Activated CD8-positive, alpha-beta memory T cell treated with anti-CD3 and anti-CD28 coated beads, Interleukin-2, amount 10 ng/mL, durations not matched to agents 7 days and 5 days (primary cell): ENCODE measurements at regions not wholly inside any gene's neighbourhood (a gene's known extent, or its start where the extent isn't known, plus 50 kb on each side); places are given as distances from the start of the nearest gene placed in this dataset.

Experiments
- ATAC-seq: fragments of 150-1000 bp; cut with Tn5 transposase; one replicate; pipeline ENCODE4 v1.10.0; 2021; ENCODE audit warnings: moderate library complexity
- CTCF ChIA-PET: fragments of 350-600 bp; sonication (Branson Sonifier 250); formaldehyde crosslinking; loops from one replicate; lab custom pipeline; 2021; ENCODE audit warnings: antibody characterized with exemption; lab: Charles Lee
- DNase-seq: peaks from one replicate; pipeline ENCODE4 v3.0.0-alpha.2; 2020
- H3K27ac Mint-ChIP-seq: one replicate; pipeline ENCODE4 v1.8.0; 2021; ENCODE audit warnings: mild to moderate bottlenecking, mixed read lengths
- H3K27me3 Mint-ChIP-seq: one replicate; pipeline ENCODE4 v1.8.0; 2021; ENCODE audit warnings: mixed read lengths
- H3K36me3 Mint-ChIP-seq: one replicate; pipeline ENCODE4 v1.8.0; 2021; ENCODE audit warnings: mild to moderate bottlenecking, mixed read lengths
- H3K4me1 Mint-ChIP-seq: one replicate; pipeline ENCODE4 v1.8.0; 2021; ENCODE audit warnings: mixed read lengths
- H3K4me3 Mint-ChIP-seq: one replicate; pipeline ENCODE4 v1.8.0; 2021; ENCODE audit warnings: mild to moderate bottlenecking, moderate library complexity, mixed read lengths
- H3K9me3 Mint-ChIP-seq: one replicate; pipeline ENCODE4 v1.8.0; 2022; ENCODE audit warnings: low read depth, mixed read lengths

GRCh38 chr13:50408068-50408467 is 392.8 kb downstream of the KCNRG start:
- no peaks in the 10 kb centered on the region for H3K9me3 Mint-ChIP-seq
- CTCF ChIA-PET: interaction anchor here (1.4 kb wide), 1 partner anchor 20 kb away, joined by 4 read pairs; no protein-coding TSS in a partner anchor
- no peak overlapping the region for H3K4me3 Mint-ChIP-seq
- peaks cover 9% of the 10 kb centered on the region for H3K27me3 Mint-ChIP-seq
- no peaks in the 10 kb centered on the region for H3K4me1 Mint-ChIP-seq
- no peak overlapping the region for H3K27ac Mint-ChIP-seq
- ATAC-seq: no peak
- no peaks in the 10 kb centered on the region for H3K36me3 Mint-ChIP-seq
- DNase-seq: no peak

GRCh38 chr13:50409220-50409619 is 394.0 kb downstream of the KCNRG start:
- DNase-seq (no peak), ATAC-seq (no peak)
- no peak overlapping the region for H3K4me3 Mint-ChIP-seq
- H3K4me1 Mint-ChIP-seq: no peaks in the 10 kb centered on the region
- CTCF ChIA-PET: no interaction called here
- H3K9me3 Mint-ChIP-seq: no peaks in the 10 kb centered on the region
- no peak overlapping the region for H3K27ac Mint-ChIP-seq
- H3K36me3 Mint-ChIP-seq: no peaks in the 10 kb centered on the region
- peaks cover 8% of the 10 kb centered on the region for H3K27me3 Mint-ChIP-seq

- Mint-ChIP-seq H3K4me1 (no peaks in the 10 kb centered on the region), H3K9me3 (peaks cover 4% of the 10 kb centered on the region), H3K4me3 (no peak overlapping the region), H3K36me3 (peaks cover 2% of the 10 kb centered on the region), H3K27ac (no peak overlapping the region), H3K27me3 (peaks cover 11% of the 10 kb centered on the region)
- ATAC-seq (no peak), DNase-seq (no peak)
- CTCF ChIA-PET: no interaction called here
These were observed 395.9 kb downstream of the KCNRG start for GRCh38 chr13:50410921-50411746.

- H3K4me1 Mint-ChIP-seq: no peaks in the 10 kb centered on the region
- H3K36me3 Mint-ChIP-seq: peaks cover 2% of the 10 kb centered on the region
- H3K9me3 Mint-ChIP-seq: peaks cover 4% of the 10 kb centered on the region
- CTCF ChIA-PET: no interaction called here
- peaks cover 11% of the 10 kb centered on the region for H3K27me3 Mint-ChIP-seq
- no peak overlapping the region for H3K27ac Mint-ChIP-seq
- ATAC-seq (no peak), DNase-seq (no peak)
- no peak overlapping the region for H3K4me3 Mint-ChIP-seq
These were observed 396.9 kb downstream of the KCNRG start for GRCh38 chr13:50412046-50412617.

- CTCF ChIA-PET: no interaction called here
- H3K4me1 Mint-ChIP-seq: no peaks in the 10 kb centered on the region
- peaks cover 8% of the 10 kb centered on the region for H3K27me3 Mint-ChIP-seq
- H3K4me3 Mint-ChIP-seq: no peak overlapping the region
- peaks cover 2% of the 10 kb centered on the region for H3K36me3 Mint-ChIP-seq
- H3K9me3 Mint-ChIP-seq: peaks cover 4% of the 10 kb centered on the region
- no peak overlapping the region for H3K27ac Mint-ChIP-seq
- no peak for ATAC-seq
- DNase-seq: no peak
These were observed 399.4 kb downstream of the KCNRG start for GRCh38 chr13:50414640-50415039.

- Mint-ChIP-seq H3K27me3 (peaks cover 4% of the 10 kb centered on the region), H3K4me3 (no peak overlapping the region), H3K27ac (no peak overlapping the region), H3K9me3 (peaks cover 4% of the 10 kb centered on the region), H3K36me3 (peaks cover 2% of the 10 kb centered on the region), H3K4me1 (no peaks in the 10 kb centered on the region)
- ATAC-seq (no peak), DNase-seq (no peak)
- CTCF ChIA-PET: no interaction called here
These were observed 400.2 kb downstream of the KCNRG start for GRCh38 chr13:50415428-50415827.

- H3K27ac Mint-ChIP-seq: no peak overlapping the region
- CTCF ChIA-PET: no interaction called here
- no peak for ATAC-seq
- no peak for DNase-seq
- peaks cover 2% of the 10 kb centered on the region for H3K36me3 Mint-ChIP-seq
- peaks cover 11% of the 10 kb centered on the region for H3K4me1 Mint-ChIP-seq
- H3K27me3 Mint-ChIP-seq: peaks cover 8% of the 10 kb centered on the region
- H3K4me3 Mint-ChIP-seq: no peak overlapping the region
- H3K9me3 Mint-ChIP-seq: peaks cover 4% of the 10 kb centered on the region
These were observed 402.4 kb downstream of the KCNRG start for GRCh38 chr13:50417597-50417996.

GRCh38 chr13:50419331-50419865 is 404.2 kb downstream of the KCNRG start:
- no peak for ATAC-seq
- H3K4me3 Mint-ChIP-seq: no peak overlapping the region
- H3K27me3 Mint-ChIP-seq: peaks cover 6% of the 10 kb centered on the region
- CTCF ChIA-PET: no interaction called here
- H3K9me3 Mint-ChIP-seq: peaks cover 3% of the 10 kb centered on the region
- H3K27ac Mint-ChIP-seq: no peak overlapping the region
- DNase-seq: no peak
- peaks cover 2% of the 10 kb centered on the region for H3K36me3 Mint-ChIP-seq
- peaks cover 20% of the 10 kb centered on the region for H3K4me1 Mint-ChIP-seq

GRCh38 chr13:50419896-50420295 is 404.7 kb downstream of the KCNRG start:
- CTCF ChIA-PET: no interaction called here

GRCh38 chr13:50420718-50421472 is 405.7 kb downstream of the KCNRG start:
- H3K4me1 Mint-ChIP-seq: peaks cover 20% of the 10 kb centered on the region
- H3K9me3 Mint-ChIP-seq: no peaks in the 10 kb centered on the region
- no peak overlapping the region for H3K27ac Mint-ChIP-seq
- H3K27me3 Mint-ChIP-seq: peaks cover 3% of the 10 kb centered on the region
- no peak for ATAC-seq
- H3K4me3 Mint-ChIP-seq: no peak overlapping the region
- no peaks in the 10 kb centered on the region for H3K36me3 Mint-ChIP-seq
- CTCF ChIA-PET: no interaction called here
- DNase-seq: no peak

More at GRCh38 chr13:50419896-50420295, 404.7 kb downstream of the KCNRG start:
- ATAC-seq (no peak), DNase-seq (no peak)
- peaks cover 3% of the 10 kb centered on the region for H3K27me3 Mint-ChIP-seq
- no peak overlapping the region for H3K27ac Mint-ChIP-seq
- H3K4me3 Mint-ChIP-seq: no peak overlapping the region
- no peaks in the 10 kb centered on the region for H3K36me3 Mint-ChIP-seq
- no peaks in the 10 kb centered on the region for H3K9me3 Mint-ChIP-seq
- H3K4me1 Mint-ChIP-seq: peaks cover 20% of the 10 kb centered on the region

GRCh38 chr13:50421473-50422130 is 406.4 kb downstream of the KCNRG start:
- H3K36me3 Mint-ChIP-seq: no peaks in the 10 kb centered on the region
- CTCF ChIA-PET: interaction anchor here (1.6 kb wide), 1 partner anchor 424 kb away, joined by 5 read pairs; the partner anchor contains the start of gene TRIM13
- peaks cover 20% of the 10 kb centered on the region for H3K4me1 Mint-ChIP-seq
- DNase-seq: no peak
- no peak overlapping the region for H3K4me3 Mint-ChIP-seq
- H3K27me3 Mint-ChIP-seq: peaks cover 3% of the 10 kb centered on the region
- H3K27ac Mint-ChIP-seq: peak overlapping the region; percentile 64
- ATAC-seq: no peak
- H3K9me3 Mint-ChIP-seq: no peaks in the 10 kb centered on the region

GRCh38 chr13:50422181-50423148 is 407.2 kb downstream of the KCNRG start:
- Mint-ChIP-seq H3K4me3 (peak overlapping the region; percentile 41), H3K4me1 (peaks cover 22% of the 10 kb centered on the region), H3K9me3 (no peaks in the 10 kb centered on the region), H3K27me3 (peaks cover 3% of the 10 kb centered on the region), H3K27ac (peak overlapping the region; percentile 64), H3K36me3 (no peaks in the 10 kb centered on the region)
- no peak for DNase-seq
- peak; percentile 66 for ATAC-seq
- CTCF ChIA-PET: interaction anchor here (1.6 kb wide), 1 partner anchor 425 kb away, joined by 5 read pairs; the partner anchor contains the start of gene TRIM13
